ENCODE measurements at regions not wholly inside any gene's neighbourhood (a gene's known extent, or its start where the extent isn't known, plus 50 kb on each side); places are given as distances from the start of the nearest gene placed in this dataset.

DNA sequence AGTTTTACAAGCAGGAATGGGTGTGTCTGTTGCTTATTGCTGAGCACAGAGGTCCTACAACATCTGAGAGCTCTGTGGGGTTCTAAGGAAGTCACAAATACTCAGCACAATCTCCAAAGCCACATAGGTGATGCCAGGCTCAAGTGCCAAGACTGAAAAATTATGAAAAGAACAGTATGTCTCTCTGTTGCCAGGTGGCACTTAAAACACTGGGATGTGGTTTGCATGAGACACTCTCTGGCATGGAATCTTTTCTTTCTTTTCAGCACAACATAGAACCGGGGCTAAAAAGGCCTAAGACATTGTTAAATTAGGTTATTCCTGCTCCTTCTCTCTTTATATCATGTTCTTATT lies 127.3 kb upstream of the PRICKLE2 start:
- no TSS peak for BruUV-seq (replicated peaks)
- no peak overlapping the region for H3K4me3 Mint-ChIP-seq (ENCODE audit: unreplicated experiment)
- Histone ChIP-seq H3K4me1 (peaks cover 40% of the 10 kb centered on the region), H3K4me3 (ENCODE audit: low read depth, low read length) (no peak overlapping the region), H3K27me3 (replicated peaks; ENCODE audit: control insufficient read depth, insufficient read depth, low read length) (no peaks in the 10 kb centered on the region), H3K36me3 (ENCODE audit: control insufficient read depth, insufficient read depth, low read length) (no peaks in the 10 kb centered on the region), H3K9me3 (no peaks in the 10 kb centered on the region)
- H3K9me3 Mint-ChIP-seq (ENCODE audit: unreplicated experiment), result no peaks in the 10 kb centered on the region
- no peaks in the 10 kb centered on the region for H3K27me3 Mint-ChIP-seq (ENCODE audit: insufficient read depth, unreplicated experiment)
- H3K4me1 Mint-ChIP-seq (ENCODE audit: low read depth, unreplicated experiment), result no peaks in the 10 kb centered on the region
- TF ChIP-seq, protein P1, sequence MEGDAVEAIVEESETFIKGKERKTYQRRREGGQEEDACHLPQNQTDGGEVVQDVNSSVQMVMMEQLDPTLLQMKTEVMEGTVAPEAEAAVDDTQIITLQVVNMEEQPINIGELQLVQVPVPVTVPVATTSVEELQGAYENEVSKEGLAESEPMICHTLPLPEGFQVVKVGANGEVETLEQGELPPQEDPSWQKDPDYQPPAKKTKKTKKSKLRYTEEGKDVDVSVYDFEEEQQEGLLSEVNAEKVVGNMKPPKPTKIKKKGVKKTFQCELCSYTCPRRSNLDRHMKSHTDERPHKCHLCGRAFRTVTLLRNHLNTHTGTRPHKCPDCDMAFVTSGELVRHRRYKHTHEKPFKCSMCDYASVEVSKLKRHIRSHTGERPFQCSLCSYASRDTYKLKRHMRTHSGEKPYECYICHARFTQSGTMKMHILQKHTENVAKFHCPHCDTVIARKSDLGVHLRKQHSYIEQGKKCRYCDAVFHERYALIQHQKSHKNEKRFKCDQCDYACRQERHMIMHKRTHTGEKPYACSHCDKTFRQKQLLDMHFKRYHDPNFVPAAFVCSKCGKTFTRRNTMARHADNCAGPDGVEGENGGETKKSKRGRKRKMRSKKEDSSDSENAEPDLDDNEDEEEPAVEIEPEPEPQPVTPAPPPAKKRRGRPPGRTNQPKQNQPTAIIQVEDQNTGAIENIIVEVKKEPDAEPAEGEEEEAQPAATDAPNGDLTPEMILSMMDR (IDR thresholded peaks at IDR 0.05; ENCODE audit: insufficient read depth in 1 of 2, low read depth in 1 of 2, low read length in 1 of 2, severe bottlenecking in 1 of 2, unreplicated experiment in 1 of 2), result no peak
- intact Hi-C loops (cut with micrococcal nuclease; ENCODE audit: unreplicated experiment), result no loop called here
- peak overlapping the region; percentile 75 for H3K27ac Mint-ChIP-seq (ENCODE audit: unreplicated experiment)
- CTCF ChIA-PET, result no interaction called here
- no peaks in the 10 kb centered on the region for H3K36me3 Mint-ChIP-seq (ENCODE audit: insufficient read depth, unreplicated experiment)
- no peak for DNase-seq
- POLR2A ChIA-PET, result no interaction called here

DNA sequence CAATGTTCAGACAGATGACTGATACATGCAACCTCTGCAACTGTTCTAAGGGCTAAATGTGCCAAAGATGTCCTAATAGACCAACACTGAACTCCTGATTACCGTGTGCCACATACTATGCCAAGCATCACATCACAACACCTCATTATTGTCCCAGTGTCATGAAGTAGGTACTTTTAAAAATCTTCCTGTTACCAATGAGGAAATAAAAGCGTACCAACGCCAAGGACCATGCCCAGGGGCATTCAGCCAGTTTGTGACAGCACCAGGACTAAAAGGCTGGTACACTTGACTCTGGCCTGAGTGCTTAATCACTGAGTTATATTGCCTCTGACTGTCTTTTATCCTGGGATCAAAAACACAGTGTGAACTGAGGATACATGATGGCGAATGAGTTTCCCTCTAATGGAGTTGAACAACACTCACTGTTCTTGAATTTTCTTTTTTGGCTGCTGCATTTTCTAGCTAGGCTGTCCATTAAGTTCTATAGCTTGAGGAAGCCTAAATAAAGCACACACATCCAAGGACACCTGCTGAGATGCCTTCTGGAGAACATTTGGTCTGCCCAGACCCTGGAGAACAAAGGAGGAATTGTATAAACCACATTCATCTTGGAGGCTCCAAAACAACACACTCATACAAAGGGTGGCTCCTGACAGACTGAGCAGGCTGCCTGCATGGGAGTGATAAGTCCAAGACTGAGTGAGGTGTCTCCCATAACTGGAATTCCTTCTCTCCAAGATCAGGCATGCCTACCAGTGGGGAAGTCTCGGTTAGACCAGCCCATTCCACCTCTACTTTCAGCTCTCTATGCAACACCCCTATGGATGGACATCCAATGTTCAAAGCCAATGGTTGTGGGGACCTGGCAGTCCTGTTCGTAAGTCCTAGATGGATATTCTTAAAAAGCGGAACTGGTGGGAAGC lies 126.7 kb upstream of the PRICKLE2 start:
- no peaks in the 10 kb centered on the region for H3K27me3 ChIP-seq (replicated peaks; ENCODE audit: control insufficient read depth, insufficient read depth, low read length)
- H3K4me1 ChIP-seq, result peaks cover 40% of the 10 kb centered on the region
- no peaks in the 10 kb centered on the region for H3K9me3 ChIP-seq
- DNase-seq, result peak; percentile 21 to 53
- POLR2A ChIA-PET, result interaction anchor here (0.6 kb wide), 1 partner anchor 41 kb away, joined by 4 read pairs; no protein-coding TSS in a partner anchor
- no peaks in the 10 kb centered on the region for H3K36me3 Mint-ChIP-seq (ENCODE audit: insufficient read depth, unreplicated experiment)
- peak overlapping the region; percentile 75 for H3K27ac Mint-ChIP-seq (ENCODE audit: unreplicated experiment)
- CTCF ChIA-PET, result no interaction called here
- TF ChIP-seq, protein P1 (IDR thresholded peaks at IDR 0.05; ENCODE audit: insufficient read depth in 1 of 2, low read depth in 1 of 2, low read length in 1 of 2, severe bottlenecking in 1 of 2, unreplicated experiment in 1 of 2), result no peak
- intact Hi-C loops (cut with micrococcal nuclease; ENCODE audit: unreplicated experiment), result no loop called here
- H3K4me3 ChIP-seq (ENCODE audit: low read depth, low read length), result no peak overlapping the region
- H3K27me3 Mint-ChIP-seq (ENCODE audit: insufficient read depth, unreplicated experiment), result no peaks in the 10 kb centered on the region
- no peak overlapping the region for H3K4me3 Mint-ChIP-seq (ENCODE audit: unreplicated experiment)
- H3K36me3 ChIP-seq (ENCODE audit: control insufficient read depth, insufficient read depth, low read length), result no peaks in the 10 kb centered on the region
- BruUV-seq (replicated peaks), result no TSS peak
- H3K9me3 Mint-ChIP-seq (ENCODE audit: unreplicated experiment), result no peaks in the 10 kb centered on the region
- peaks cover under 1% of the 10 kb centered on the region for H3K4me1 Mint-ChIP-seq (ENCODE audit: low read depth, unreplicated experiment)

DNA sequence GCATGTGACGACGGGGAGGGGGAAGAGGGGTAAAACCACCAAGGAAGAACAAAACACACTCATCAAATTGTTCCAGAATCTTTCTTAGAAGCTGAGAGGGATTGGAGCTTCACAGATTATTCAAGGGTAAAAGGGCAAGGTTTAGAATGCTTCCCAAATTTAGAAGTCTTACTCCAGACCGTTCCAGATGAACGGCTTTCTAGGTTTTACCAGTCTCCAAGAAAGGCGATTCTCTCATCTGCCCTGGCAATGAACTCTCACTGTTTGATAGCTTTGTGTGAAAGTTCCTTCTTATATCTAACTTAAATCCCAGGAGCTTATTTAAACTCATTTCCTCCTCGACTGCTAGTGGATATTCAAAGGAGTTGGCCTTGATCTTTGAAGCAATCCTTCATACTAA lies 124.3 kb upstream of the PRICKLE2 start:
- peaks cover 10% of the 10 kb centered on the region for H3K9me3 Mint-ChIP-seq (ENCODE audit: unreplicated experiment)
- Histone ChIP-seq H3K4me1 (peaks cover 50% of the 10 kb centered on the region), H3K4me3 (ENCODE audit: low read depth, low read length) (no peak overlapping the region), H3K36me3 (ENCODE audit: control insufficient read depth, insufficient read depth, low read length) (no peaks in the 10 kb centered on the region), H3K27me3 (replicated peaks; ENCODE audit: control insufficient read depth, insufficient read depth, low read length) (no peaks in the 10 kb centered on the region), H3K9me3 (no peaks in the 10 kb centered on the region)
- intact Hi-C loops (cut with micrococcal nuclease; ENCODE audit: unreplicated experiment), result no loop called here
- H3K27ac Mint-ChIP-seq (ENCODE audit: unreplicated experiment), result no peak overlapping the region
- ChIA-PET CTCF (no interaction called here), POLR2A (no interaction called here)
- H3K36me3 Mint-ChIP-seq (ENCODE audit: insufficient read depth, unreplicated experiment), result no peaks in the 10 kb centered on the region
- TF ChIP-seq, protein P1 (IDR thresholded peaks at IDR 0.05; ENCODE audit: insufficient read depth in 1 of 2, low read depth in 1 of 2, low read length in 1 of 2, severe bottlenecking in 1 of 2, unreplicated experiment in 1 of 2), result no peak
- H3K4me3 Mint-ChIP-seq (ENCODE audit: unreplicated experiment), result no peak overlapping the region
- no peak for DNase-seq
- peaks cover 25% of the 10 kb centered on the region for H3K4me1 Mint-ChIP-seq (ENCODE audit: low read depth, unreplicated experiment)
- BruUV-seq (replicated peaks), result no TSS peak
- no peaks in the 10 kb centered on the region for H3K27me3 Mint-ChIP-seq (ENCODE audit: insufficient read depth, unreplicated experiment)
